ENCODE measurements at regions not wholly inside any gene's neighbourhood (a gene's known extent, or its start where the extent isn't known, plus 50 kb on each side); places are given as distances from the start of the nearest gene placed in this dataset.

- DNase-seq: no peak
These were observed 583.7 kb downstream of the KCNJ2 start for GRCh38 chr17:70752966-70753467.

- DNase-seq: no peak
These were observed 593.7 kb downstream of the KCNJ2 start for GRCh38 chr17:70763018-70763417.

GRCh38 chr17:70767102-70767701 is 597.9 kb downstream of the KCNJ2 start:
- DNase-seq: no peak

DNA sequence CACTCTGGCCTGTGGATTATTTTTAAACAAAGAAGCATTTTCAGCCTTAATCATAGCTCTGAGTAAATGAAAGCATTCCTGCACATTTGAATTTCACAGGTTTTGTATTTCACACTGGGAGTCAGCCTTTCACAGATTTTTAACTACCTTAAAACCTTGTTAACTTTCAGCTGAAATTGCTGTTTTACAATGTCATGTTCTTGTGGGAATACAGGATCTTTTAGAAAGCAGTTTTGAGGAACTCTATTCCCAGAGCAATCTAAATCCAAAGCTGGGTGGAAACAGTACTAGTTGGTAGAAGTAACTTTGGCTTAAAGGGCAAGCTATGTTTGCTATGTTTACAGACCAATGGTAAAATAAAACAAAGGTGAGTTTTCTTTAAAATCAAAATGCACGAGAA is 600.6 kb downstream of the KCNJ2 start:
- DNase-seq: no peak

GRCh38 chr17:70771804-70772386 is 602.6 kb downstream of the KCNJ2 start:
- no peak for DNase-seq

- DNase-seq: no peak
These were observed 603.4 kb downstream of the KCNJ2 start for GRCh38 chr17:70772761-70773160.

- no peak for DNase-seq
These were observed 603.9 kb downstream of the KCNJ2 start for GRCh38 chr17:70773258-70773657.

DNA sequence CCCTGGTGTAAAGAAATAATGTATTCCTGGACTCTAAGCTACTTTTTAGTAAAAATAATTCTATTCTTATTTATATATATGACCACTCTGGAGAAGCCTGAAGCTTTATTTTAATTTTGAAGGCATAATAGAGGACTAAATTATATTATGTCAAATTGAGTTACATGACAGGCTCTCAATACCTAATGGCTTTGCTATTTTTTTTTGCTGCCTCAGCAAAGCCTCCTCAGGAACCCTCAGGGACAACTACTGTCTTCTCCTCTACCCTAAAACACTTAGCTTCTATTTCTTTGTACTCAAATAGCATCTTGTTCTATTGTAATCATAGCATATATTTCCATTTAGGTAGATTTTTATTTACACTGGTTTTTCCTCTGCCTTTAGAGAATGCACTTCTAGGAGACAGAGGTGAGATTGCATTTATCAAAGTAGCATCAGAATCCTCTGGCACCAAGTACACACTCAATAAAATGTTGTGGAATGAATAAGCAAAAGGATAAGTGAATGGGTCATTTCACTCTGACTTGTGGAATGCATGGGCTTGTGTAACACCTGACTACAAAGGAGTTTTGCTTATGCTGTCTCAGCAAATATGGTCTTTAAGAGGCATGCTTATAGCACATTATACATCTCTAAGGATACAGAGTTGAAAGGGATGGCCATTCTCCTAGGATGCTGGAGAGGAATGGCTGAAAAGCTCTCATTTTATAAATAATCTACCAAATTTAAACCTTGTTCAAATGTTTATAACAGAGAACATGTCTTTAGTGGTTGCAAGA is 605.2 kb downstream of the KCNJ2 start:
- DNase-seq: no peak

DNA sequence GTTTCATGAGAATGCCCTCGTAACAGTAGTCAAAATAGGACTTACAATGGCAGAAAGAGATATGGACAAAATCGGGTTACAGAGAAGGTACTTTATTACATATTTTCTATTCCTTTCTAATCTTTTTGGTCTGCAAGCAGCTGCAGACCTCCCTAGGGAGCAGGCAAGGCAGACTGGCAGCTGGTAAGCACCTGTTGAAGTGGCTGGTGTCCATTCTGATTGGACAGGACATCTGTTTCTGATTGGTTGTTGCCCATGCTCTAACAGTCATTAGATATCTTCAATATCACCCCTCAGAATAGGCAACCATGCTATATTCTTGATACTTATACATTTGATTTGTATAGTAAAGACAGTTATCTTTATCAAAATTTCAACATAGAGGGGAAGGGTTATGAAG is 606.3 kb downstream of the KCNJ2 start:
- DNase-seq: no peak

DNA sequence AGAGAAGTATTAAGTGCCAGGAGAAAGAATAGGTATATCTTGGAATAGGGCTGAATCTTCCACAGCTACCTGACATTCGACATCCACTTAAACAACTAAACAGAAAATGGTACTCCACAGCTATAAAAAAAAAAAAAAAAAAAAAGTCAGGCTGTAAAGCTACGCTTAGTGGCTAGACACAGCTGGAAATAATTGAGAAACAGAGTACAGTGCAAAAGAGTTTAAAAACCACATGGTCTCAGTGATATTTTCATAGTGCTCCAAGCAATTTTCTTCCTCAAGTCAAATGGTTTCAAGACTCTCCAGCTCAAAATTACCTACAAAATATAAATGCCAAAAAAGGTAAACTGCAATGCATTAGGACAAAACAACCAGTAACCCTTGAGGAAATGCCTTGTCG is 607.1 kb downstream of the KCNJ2 start:
- DNase-seq: no peak

- DNase-seq: no peak
These were observed 610.7 kb downstream of the KCNJ2 start for GRCh38 chr17:70780031-70780430.

DNA sequence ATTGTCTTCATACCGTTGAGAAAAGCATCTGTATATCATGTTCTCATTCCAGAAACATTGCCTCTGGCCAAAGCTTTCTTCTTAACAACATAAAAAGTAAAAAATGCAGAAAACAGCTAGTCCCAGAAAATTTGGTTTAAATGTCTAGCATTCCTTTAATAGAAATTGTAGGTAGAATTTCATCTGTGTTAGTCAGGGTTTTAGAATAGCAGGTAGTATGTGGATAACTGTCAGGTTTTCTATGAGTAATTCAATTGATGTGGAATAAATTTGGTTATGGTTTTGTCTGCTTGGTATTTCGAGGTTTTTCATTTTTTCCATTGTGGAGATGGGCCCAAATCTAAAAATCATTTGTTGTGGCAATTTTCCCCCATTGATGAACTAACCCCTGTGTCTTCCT is 616.7 kb downstream of the KCNJ2 start:
- DNase-seq: no peak

DNA sequence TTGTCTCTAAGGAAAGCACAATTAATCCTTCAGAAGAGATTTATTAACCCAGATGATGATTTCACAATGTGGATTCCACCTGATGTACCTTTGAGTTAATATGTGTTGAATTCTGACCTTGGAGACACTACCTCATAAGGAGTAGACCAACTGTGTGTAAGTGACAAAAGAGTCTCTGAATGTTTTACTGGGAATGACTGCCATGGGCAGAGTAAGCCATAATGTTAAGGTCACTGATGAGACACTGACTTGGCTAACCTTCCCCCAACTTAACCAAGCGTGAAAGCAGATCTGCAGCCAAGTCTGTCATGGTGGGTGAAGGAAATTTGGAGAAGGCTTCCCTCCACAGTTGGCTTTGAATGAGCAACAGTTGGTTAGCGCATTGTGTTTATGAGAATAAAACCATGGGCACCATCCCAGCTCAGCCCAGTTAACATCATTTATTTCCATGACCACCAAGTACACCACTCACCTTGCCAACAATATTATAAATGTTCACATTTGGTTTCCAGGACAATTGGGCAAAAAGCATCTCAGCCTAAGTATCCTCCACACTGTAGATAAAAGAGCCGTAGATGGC is 618.5 kb downstream of the KCNJ2 start:
- no peak for DNase-seq

- no peak for DNase-seq
These were observed 622.6 kb downstream of the KCNJ2 start for GRCh38 chr17:70791748-70792443.

DNA sequence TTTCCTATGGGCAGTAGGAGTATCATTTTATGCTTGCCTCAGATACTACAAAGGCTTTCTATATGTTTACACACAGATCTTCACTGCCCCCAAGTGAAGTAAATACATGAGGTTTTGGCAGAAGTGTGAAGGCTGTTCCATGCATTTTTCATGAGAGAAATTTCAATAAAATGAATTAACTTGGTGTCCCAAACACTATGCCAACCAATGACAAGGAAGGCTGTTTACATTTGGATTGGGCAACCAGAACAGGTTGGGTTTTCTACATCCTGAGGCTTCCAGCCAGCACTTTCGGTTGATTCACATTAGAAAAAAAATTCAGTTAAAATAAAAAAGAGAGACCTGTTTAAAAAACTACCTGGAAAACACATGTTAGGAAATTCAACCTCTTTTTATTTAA is 625.4 kb downstream of the KCNJ2 start:
- DNase-seq: no peak

- DNase-seq: no peak
These were observed 626.3 kb downstream of the KCNJ2 start for GRCh38 chr17:70795620-70796019.

- no peak for DNase-seq
These were observed 627.4 kb downstream of the KCNJ2 start for GRCh38 chr17:70796757-70797156.

DNA sequence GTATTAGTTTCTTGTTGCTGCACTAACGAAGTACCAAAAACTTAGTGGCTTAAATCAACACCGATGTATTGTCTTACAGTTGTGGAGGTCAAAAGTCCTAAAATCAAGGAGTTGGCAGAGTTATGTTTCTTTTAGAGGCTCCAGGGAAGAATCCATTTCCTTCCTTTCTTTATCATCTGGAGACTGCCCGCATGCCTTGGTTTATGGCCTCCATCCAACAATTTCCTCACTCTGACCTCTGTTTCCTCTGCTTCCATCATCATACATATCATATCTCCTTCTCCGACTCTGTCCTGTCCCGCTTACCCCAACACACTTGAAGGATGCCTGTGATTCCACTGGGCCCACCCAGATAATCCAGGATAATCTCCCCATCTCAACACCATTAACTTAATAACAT is 627.8 kb downstream of the KCNJ2 start:
- no peak for DNase-seq

GRCh38 chr17:70804161-70804560 is 634.8 kb downstream of the KCNJ2 start:
- no peak for DNase-seq

DNA sequence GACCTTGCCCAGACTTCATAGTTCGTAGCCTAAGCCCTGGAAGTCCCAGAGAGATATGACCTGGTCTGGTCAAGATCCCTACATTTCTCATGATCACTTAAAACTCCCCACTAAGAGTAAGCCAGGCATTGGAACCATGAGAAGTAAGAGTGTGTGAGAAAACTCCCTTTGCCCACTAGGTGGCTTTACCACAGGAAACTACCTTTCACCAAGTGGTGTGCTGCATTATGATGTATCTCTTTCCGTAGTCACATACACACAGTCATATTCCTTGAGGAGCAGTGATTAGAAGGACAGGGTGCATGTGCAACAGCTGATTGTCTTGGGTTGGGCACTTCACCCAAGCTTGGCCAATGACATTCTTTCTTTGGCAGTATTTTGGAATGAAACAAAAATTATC is 639.3 kb downstream of the KCNJ2 start:
- DNase-seq: no peak

DNA sequence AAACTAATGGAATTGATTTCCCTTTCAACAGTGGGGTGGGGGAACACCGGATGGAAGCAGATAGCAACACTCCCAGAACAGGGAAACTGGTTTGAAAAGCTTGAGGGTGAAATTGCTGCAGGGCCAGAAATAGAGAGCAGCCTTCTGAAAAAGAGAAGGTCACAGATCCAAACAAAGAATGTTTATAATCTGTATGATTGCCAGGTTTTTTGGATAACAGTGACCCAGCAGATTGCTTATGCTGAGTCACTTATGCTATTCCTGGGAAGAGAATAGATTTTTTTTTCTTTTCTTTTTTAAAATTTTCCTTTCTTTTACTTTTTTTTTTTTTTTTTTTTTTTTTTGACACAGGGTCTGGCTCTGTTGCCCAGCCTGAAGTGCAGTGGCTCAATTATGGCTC is 641.3 kb downstream of the KCNJ2 start:
- DNase-seq: no peak

DNA sequence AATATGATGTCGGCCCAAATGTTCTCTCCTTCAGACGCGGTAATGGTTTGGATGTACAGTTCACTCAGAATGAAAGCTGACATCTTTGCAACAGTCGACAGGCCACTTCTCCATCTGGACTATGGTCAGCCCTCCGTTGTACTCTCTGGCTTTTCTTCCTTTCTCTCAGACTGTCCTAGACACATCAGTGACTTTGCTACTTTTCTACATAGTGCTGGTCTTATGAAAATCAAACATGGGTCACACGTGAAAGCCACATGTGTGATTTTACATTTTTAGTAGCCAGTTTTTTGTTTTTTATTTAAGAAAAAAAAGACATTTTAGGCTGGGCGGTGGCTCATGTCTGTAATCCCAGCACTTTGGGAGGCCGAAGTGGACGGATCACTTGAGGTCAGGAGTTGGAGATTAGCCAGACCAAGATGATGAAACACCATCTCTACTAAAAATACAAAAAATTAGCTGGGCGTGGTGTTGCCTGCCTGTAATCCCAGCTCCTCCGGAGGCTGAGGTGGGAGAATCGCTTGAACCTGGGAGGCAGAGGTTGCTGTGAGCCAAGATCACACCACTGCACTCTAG is 644.1 kb downstream of the KCNJ2 start:
- no peak for DNase-seq

DNA sequence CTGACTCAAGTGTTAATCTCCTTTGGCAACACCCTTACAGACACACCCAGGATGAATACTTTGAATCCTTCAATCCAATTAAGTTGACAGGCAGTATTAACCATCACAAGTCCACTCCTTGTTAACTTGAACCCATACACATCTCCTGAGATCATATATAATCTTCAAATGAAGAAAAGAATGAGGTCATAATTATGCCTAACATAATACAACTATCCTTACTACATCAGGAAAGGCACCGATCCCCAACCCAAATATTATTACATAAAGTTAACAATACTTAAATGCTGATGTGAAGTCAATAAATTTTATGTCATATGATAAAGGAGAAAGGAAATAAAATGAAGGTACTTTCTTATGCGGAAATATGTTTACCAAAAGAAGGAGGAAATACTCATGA is 649.9 kb downstream of the KCNJ2 start:
- DNase-seq: no peak
